A673 (cell line): ENCODE measurements at regions not wholly inside any gene's neighbourhood (a gene's known extent, or its start where the extent isn't known, plus 50 kb on each side); places are given as distances from the start of the nearest gene placed in this dataset.

Experiments
- EZH2 ChIP-seq: fragments of 200-600 bp; sonication (generic); IDR thresholded peaks from 2 replicates; pipeline ENCODE4 v1.6.1; 2017; ENCODE audit warnings: borderline replicate concordance, low read depth, mild to moderate bottlenecking, mixed read lengths, antibody characterized with exemption, low read length; ENCODE audit not compliant: poor library complexity, severe bottlenecking
- TF ChIP-seq, protein P1 (sequence below): fragments of 300-800, 200-600 bp; sonication (generic); conservative IDR thresholded peaks from 2 replicates; pipeline ENCODE4 v1.5.1; 2017; ENCODE audit warnings: low read depth, mild to moderate bottlenecking, antibody characterized with exemption, low read length, moderate library complexity, mixed read lengths

DNA sequence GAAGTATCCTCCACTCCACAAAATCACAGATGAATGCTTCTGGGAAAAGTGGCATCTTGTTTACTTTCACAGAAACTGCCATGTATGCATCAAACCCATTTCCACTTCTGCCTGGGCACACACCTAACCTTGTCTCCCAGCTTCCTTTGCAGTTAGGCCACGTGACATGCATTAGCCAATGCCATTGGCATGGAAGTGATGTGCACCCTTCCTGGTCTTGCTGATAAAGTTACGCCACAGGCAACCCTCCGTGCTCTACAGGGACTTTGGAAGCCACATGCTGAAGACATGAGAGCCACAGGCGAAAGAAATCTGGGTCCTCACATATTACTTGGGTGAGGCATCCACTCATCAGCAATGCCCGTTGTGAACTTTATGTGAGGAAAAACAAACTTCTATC lies 123.3 kb downstream of the USP46 start:
- TF ChIP-seq, protein P1, sequence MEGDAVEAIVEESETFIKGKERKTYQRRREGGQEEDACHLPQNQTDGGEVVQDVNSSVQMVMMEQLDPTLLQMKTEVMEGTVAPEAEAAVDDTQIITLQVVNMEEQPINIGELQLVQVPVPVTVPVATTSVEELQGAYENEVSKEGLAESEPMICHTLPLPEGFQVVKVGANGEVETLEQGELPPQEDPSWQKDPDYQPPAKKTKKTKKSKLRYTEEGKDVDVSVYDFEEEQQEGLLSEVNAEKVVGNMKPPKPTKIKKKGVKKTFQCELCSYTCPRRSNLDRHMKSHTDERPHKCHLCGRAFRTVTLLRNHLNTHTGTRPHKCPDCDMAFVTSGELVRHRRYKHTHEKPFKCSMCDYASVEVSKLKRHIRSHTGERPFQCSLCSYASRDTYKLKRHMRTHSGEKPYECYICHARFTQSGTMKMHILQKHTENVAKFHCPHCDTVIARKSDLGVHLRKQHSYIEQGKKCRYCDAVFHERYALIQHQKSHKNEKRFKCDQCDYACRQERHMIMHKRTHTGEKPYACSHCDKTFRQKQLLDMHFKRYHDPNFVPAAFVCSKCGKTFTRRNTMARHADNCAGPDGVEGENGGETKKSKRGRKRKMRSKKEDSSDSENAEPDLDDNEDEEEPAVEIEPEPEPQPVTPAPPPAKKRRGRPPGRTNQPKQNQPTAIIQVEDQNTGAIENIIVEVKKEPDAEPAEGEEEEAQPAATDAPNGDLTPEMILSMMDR: no peak
- TF ChIP-seq EZH2: no peak
